ENCODE measurements at regions not wholly inside any gene's neighbourhood (a gene's known extent, or its start where the extent isn't known, plus 50 kb on each side); places are given as distances from the start of the nearest gene placed in this dataset.

DNA sequence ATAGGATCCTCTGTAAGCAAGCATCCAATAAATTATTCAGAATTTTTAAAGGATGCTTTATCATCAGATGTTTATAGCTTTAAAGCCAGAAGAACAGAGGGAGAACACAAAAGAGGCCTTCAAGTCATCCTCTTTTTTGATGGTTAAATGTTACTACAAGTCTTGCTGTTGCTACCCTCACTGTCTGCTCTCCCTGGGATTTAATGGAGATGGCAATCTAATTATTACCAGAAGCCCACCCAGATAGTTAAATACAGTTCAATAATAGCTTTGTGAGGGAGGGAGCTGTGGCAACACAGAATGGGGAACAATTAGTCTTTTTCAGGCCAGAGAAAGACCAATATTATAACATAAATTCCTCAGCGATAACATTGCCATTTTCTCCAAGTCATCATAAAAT, 87.0 kb upstream of the ACTBL2 start:
- TF ChIP-seq, protein P1, sequence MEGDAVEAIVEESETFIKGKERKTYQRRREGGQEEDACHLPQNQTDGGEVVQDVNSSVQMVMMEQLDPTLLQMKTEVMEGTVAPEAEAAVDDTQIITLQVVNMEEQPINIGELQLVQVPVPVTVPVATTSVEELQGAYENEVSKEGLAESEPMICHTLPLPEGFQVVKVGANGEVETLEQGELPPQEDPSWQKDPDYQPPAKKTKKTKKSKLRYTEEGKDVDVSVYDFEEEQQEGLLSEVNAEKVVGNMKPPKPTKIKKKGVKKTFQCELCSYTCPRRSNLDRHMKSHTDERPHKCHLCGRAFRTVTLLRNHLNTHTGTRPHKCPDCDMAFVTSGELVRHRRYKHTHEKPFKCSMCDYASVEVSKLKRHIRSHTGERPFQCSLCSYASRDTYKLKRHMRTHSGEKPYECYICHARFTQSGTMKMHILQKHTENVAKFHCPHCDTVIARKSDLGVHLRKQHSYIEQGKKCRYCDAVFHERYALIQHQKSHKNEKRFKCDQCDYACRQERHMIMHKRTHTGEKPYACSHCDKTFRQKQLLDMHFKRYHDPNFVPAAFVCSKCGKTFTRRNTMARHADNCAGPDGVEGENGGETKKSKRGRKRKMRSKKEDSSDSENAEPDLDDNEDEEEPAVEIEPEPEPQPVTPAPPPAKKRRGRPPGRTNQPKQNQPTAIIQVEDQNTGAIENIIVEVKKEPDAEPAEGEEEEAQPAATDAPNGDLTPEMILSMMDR (IDR thresholded peaks at IDR 0.05): no peak
- no peak for TF ChIP-seq POLR2A (IDR thresholded peaks at IDR 0.05)

Data from lower leg skin (tissue), 3 donors.